ENCODE measurements at regions not wholly inside any gene's neighbourhood (a gene's known extent, or its start where the extent isn't known, plus 50 kb on each side); places are given as distances from the start of the nearest gene placed in this dataset.

DNA sequence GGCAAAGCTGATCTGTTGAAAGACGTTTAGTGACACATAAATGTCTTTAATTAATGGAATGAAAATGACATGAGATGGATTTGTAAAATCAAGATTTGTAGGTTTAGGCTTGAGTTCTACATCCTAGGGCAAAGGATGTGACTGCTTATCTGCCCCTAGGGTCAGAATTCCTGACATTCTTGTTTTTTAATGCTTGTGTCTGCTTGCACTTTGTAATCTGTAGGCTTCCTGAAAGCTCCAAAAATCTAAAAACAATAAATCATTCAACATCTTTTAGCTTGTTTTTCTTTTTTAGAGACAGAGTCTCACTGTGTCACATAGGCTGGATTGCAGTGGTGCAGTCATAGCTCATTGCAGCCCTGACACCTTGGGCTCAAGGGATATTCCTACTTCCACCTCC lies 107.9 kb upstream of the MLIP start:
- TF ChIP-seq, protein P1, sequence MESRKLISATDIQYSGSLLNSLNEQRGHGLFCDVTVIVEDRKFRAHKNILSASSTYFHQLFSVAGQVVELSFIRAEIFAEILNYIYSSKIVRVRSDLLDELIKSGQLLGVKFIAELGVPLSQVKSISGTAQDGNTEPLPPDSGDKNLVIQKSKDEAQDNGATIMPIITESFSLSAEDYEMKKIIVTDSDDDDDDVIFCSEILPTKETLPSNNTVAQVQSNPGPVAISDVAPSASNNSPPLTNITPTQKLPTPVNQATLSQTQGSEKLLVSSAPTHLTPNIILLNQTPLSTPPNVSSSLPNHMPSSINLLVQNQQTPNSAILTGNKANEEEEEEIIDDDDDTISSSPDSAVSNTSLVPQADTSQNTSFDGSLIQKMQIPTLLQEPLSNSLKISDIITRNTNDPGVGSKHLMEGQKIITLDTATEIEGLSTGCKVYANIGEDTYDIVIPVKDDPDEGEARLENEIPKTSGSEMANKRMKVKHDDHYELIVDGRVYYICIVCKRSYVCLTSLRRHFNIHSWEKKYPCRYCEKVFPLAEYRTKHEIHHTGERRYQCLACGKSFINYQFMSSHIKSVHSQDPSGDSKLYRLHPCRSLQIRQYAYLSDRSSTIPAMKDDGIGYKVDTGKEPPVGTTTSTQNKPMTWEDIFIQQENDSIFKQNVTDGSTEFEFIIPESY (IDR thresholded peaks at IDR 0.05), result no peak
- TF ChIP-seq, protein P2, sequence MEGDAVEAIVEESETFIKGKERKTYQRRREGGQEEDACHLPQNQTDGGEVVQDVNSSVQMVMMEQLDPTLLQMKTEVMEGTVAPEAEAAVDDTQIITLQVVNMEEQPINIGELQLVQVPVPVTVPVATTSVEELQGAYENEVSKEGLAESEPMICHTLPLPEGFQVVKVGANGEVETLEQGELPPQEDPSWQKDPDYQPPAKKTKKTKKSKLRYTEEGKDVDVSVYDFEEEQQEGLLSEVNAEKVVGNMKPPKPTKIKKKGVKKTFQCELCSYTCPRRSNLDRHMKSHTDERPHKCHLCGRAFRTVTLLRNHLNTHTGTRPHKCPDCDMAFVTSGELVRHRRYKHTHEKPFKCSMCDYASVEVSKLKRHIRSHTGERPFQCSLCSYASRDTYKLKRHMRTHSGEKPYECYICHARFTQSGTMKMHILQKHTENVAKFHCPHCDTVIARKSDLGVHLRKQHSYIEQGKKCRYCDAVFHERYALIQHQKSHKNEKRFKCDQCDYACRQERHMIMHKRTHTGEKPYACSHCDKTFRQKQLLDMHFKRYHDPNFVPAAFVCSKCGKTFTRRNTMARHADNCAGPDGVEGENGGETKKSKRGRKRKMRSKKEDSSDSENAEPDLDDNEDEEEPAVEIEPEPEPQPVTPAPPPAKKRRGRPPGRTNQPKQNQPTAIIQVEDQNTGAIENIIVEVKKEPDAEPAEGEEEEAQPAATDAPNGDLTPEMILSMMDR (IDR thresholded peaks at IDR 0.05; ENCODE audit: low read depth, low read length, missing input control), result no peak
- TF ChIP-seq, protein P3, sequence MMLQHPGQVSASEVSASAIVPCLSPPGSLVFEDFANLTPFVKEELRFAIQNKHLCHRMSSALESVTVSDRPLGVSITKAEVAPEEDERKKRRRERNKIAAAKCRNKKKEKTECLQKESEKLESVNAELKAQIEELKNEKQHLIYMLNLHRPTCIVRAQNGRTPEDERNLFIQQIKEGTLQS (IDR thresholded peaks at IDR 0.05), result no peak
- TF ChIP-seq, protein P4, sequence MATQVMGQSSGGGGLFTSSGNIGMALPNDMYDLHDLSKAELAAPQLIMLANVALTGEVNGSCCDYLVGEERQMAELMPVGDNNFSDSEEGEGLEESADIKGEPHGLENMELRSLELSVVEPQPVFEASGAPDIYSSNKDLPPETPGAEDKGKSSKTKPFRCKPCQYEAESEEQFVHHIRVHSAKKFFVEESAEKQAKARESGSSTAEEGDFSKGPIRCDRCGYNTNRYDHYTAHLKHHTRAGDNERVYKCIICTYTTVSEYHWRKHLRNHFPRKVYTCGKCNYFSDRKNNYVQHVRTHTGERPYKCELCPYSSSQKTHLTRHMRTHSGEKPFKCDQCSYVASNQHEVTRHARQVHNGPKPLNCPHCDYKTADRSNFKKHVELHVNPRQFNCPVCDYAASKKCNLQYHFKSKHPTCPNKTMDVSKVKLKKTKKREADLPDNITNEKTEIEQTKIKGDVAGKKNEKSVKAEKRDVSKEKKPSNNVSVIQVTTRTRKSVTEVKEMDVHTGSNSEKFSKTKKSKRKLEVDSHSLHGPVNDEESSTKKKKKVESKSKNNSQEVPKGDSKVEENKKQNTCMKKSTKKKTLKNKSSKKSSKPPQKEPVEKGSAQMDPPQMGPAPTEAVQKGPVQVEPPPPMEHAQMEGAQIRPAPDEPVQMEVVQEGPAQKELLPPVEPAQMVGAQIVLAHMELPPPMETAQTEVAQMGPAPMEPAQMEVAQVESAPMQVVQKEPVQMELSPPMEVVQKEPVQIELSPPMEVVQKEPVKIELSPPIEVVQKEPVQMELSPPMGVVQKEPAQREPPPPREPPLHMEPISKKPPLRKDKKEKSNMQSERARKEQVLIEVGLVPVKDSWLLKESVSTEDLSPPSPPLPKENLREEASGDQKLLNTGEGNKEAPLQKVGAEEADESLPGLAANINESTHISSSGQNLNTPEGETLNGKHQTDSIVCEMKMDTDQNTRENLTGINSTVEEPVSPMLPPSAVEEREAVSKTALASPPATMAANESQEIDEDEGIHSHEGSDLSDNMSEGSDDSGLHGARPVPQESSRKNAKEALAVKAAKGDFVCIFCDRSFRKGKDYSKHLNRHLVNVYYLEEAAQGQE (IDR thresholded peaks at IDR 0.05), result no peak
- TF ChIP-seq GABPA (IDR thresholded peaks at IDR 0.05 in 1 of 2, conservative IDR thresholded peaks at IDR 0.05 in 1 of 2), result no peak
- no peak for TF ChIP-seq FOXA1 (IDR thresholded peaks at IDR 0.05)
- TF ChIP-seq EGR1 (IDR thresholded peaks at IDR 0.05; ENCODE audit: low read depth in 2 of 2), result no peak
- no peak for TF ChIP-seq RXRA (IDR thresholded peaks at IDR 0.05)
- TF ChIP-seq JUND (IDR thresholded peaks at IDR 0.05), result no peak
- no peak for TF ChIP-seq YY1 (IDR thresholded peaks at IDR 0.05)
